Neural cell (in vitro differentiated cells): ENCODE measurements at regions not wholly inside any gene's neighbourhood (a gene's known extent, or its start where the extent isn't known, plus 50 kb on each side); places are given as distances from the start of the nearest gene placed in this dataset.

Experiments
- EP300 ChIP-seq: fragments of 450-650 bp; conservative IDR thresholded peaks from 2 replicates; pipeline ENCODE4 v1.6.1; 2014; ENCODE audit warnings: antibody characterized with exemption, mild to moderate bottlenecking, moderate library complexity; ENCODE audit not compliant: poor library complexity, severe bottlenecking
- RAD21 ChIP-seq: fragments of 450-650 bp; conservative IDR thresholded peaks from 2 replicates; pipeline ENCODE4 v1.6.1; 2014; ENCODE audit warnings: antibody characterized with exemption, mild to moderate bottlenecking, moderate library complexity
- TAF1 ChIP-seq: IDR thresholded peaks from 2 replicates; pipeline ENCODE4 v1.6.1; 2012; ENCODE audit warnings: low read depth
- TF ChIP-seq, protein P1 (sequence below): fragments of 450-650 bp; IDR thresholded peaks from 2 replicates; pipeline ENCODE4 v1.5.1; 2014; ENCODE audit warnings: antibody characterized with exemption, mild to moderate bottlenecking, moderate library complexity; ENCODE audit not compliant: poor library complexity, severe bottlenecking

DNA sequence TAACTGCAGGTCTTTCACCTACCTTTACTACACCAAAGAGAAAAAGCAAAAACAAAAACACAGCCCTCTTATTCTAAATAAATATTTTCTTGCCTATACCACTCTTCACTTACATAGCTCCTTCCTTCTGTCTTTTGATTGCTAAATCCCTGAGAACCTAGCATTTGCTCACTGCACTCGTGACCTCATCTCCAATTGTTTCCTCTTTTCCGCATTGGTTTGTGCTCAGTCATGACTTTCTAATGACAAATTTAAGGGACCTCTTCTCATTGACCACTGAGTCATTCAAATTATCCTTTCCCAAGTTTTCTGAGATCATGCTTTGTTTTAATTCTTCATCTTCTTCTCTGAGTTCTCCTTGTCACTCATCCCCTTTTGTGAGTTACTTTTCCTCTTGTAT, 1697.1 kb downstream of the STIM2 start:
- TF ChIP-seq, protein P1, sequence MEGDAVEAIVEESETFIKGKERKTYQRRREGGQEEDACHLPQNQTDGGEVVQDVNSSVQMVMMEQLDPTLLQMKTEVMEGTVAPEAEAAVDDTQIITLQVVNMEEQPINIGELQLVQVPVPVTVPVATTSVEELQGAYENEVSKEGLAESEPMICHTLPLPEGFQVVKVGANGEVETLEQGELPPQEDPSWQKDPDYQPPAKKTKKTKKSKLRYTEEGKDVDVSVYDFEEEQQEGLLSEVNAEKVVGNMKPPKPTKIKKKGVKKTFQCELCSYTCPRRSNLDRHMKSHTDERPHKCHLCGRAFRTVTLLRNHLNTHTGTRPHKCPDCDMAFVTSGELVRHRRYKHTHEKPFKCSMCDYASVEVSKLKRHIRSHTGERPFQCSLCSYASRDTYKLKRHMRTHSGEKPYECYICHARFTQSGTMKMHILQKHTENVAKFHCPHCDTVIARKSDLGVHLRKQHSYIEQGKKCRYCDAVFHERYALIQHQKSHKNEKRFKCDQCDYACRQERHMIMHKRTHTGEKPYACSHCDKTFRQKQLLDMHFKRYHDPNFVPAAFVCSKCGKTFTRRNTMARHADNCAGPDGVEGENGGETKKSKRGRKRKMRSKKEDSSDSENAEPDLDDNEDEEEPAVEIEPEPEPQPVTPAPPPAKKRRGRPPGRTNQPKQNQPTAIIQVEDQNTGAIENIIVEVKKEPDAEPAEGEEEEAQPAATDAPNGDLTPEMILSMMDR, result no peak
- TF ChIP-seq RAD21, result no peak
- TF ChIP-seq TAF1, result no peak
- no peak for TF ChIP-seq EP300
